Stimulated activated CD4-positive, alpha-beta T cell treated with anti-CD3 and anti-CD28 coated beads, Interleukin-1b, Interleukin-23, amount 100 ng/mL, for 1 hour (primary cell): ENCODE measurements at regions not wholly inside any gene's neighbourhood (a gene's known extent, or its start where the extent isn't known, plus 50 kb on each side); places are given as distances from the start of the nearest gene placed in this dataset.

Source experiments
- DNase-seq, 2 donors: peaks; one replicate each; pipeline ENCODE4 v3.0.0-alpha.2; 2020; ENCODE audit warnings: low read depth in 2 of 2

DNA sequence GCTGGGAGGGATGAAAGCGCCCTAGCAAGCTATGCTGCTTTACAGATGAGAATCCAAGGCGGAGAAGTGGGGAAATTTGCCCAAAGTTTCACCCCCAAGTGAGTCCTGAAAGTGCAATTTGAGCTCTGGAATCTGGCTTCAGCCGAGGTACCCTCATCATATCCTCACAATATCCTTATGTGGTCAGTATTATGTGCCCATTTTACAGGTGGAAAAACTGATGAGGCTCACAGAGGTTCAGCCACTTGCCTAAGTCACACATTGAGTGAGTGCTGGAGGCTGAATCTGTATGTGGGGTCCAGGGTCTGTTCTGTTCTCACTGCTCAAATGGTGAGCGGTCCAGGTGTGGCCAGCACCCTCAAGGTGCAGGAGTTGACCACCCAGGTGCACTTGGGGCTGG, 85.3 kb downstream of the MATN1 start:
- no peak for DNase-seq

DNA sequence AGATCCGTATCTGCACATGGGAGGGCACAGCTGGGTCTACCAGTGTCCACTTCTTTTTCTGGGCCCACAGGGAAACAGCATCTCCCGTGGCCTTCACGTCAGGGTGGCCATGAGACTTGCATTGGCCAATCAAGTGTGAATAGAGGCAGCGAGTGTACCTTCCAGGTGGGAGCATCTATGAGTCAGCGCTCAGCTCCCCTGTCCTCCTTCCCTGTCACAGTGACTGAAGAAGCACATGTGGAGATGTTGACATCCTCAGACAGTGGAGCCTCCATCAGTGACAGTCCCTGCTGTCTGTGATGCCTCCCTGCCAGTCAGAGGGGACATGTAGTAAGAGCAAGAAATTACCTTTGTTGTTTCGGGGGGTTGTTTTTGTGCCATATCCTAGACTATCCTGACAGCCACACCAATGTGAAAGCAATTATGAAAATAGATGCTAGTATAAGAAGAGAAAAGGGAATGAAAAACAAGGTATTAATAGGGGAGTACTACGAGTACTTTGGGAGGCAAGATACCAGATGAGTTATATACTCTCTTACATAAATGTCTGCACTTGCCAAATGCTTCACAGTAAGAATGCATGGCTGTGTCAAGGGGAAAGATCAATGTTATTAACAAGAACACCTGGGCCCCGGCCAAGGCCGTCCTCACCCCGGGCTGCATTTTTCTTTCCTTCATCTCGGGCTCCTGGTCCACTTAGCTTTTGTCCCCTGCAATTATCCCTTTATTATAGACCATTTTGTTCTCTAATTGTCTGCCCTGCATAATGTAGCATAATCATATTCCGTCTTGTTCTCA, 86.0 kb downstream of the MATN1 start:
- DNase-seq = no peak

DNA sequence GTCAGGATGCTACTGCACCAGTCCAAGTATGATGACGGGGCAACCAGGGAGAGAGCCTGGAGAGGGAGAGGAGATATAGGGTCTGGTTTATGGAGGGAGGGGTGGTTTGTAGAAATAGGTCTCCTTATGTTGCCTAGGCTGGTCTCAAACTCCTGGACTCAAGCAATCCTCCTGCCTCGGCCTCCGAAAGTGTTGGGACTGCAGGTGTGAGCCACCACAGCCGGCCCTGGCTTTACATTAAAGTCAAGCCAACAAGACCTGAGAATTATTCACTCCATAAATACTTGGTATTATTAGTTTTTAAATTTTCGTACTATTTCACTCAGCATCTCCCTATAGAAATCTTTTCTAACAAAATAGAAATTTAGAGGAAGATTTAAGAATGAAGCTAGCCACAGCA, 86.8 kb downstream of the MATN1 start:
- DNase-seq = no peak

DNA sequence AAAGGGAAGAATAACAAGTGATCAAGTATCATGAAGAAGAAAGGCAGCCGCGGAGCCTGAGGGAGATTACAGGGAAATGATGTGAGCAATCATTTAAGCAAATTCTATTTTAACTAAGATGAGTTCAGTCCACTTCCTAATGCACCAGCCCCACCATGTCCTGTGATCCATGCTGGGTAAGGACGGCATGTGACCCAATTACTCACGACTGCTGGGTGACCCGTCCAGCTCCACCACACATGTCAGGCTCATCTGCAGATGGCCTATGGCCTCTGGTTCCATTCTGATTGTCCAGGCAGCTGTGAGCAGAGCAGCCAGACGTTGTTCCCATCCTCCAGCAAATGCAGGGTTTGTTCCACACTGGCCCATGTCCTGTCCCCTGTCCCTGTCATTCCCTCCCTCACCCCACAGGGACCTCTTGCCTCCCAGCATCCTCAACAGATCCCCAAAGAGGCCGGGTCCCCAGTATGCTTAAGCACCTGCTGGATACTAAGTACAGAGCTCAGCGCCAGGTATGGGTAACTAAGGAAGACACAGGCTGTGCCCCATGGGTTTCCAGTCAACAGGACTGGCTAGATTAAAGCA, 87.9 kb downstream of the MATN1 start:
- DNase-seq = no peak

DNA sequence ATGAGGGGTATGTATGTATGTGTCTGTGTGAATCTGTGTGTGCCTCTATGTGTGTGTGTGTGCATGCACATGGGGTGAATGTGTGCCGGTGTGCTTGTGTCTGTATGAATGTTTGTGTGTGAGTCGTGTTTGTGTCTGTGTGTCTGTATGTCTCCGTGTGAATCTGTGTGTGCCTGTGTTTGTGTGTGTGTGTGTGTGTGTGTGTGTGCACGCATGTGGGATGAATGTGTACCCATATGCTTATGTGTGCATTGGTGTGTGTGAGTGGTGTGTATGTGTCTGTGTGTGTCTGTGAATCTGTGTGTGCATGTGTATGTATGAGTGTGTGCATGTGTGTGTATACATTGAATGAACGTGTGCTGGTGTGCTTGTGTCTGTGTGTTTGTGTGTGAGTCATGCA, 88.9 kb downstream of the MATN1 start:
- no peak for DNase-seq

DNA sequence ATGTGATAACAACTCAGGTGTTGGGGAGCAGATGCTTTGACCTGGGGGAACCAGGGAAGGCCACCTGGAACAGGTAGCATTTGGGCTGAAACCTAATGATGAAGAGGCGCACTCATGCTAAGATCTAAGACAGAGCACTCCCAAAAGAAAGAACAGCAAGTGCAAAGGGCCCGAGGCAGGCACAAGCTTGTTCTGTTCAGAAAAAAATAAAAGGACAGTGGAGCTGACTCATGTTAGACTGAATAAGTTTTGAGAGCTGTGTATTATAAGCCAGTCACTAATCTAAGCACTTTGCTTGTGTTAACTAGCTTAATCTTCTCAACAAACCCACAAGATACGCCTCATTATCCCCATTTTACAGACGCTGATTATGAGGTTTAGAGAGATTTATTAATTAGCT, 90.1 kb downstream of the MATN1 start:
- no peak for DNase-seq

DNA sequence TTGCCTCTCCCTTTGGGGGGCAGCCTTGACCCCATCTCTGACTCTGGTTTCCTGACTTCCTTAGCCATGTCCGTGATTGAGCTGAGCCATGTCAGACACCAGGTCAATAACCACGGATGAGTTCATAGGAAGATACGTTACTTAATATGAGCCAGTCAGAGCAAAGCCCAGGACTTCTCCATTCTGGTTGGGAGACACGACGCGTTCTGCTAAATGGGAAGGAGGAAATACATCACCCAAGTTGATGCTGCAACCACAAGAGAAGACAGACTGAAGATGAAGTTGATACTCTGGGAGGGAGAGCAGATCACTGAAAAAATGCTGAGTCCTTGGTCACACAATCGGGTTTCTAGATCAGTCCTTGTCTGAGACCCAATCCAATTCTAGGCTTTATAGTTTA, 90.9 kb downstream of the MATN1 start:
- no peak for DNase-seq

DNA sequence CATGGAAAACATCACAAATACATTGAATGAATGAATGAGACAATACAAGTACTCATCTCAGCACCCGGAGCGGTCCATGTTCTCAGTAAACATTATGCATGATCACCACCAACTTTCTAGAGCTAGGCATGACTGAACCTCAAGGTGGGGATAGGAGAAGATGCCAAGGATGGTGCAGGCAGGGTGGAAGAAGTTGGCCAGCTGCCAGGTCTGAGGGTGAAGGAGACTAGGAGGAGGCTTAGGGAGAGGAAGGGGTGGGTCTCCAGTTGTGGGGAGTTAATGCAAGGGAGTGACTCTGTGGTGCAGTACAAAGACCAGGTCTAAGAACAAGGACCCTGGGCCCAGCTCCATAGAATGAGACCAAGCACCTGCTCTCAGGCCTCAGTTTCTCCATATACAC, 91.7 kb downstream of the MATN1 start:
- DNase-seq = no peak

DNA sequence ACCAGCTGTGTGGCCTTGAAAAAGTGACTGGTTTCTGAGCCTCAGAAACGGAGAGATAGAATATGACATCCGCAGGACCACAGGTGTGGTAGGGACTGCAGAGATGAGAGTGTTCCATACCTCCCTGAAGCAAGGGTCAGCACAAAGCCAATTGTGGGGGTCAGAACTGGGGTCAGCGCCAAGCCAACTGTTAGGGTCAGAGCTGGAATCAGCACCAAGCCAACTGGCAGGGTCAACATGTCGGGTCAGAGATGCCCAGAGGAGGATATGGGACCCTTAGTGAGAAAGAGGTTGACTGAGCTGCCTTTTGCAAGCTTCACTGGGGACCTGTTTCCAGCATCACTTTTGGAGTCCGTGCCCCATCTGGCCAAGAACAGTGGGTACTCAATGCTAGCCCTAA, 93.9 kb downstream of the MATN1 start:
- no peak for DNase-seq

DNA sequence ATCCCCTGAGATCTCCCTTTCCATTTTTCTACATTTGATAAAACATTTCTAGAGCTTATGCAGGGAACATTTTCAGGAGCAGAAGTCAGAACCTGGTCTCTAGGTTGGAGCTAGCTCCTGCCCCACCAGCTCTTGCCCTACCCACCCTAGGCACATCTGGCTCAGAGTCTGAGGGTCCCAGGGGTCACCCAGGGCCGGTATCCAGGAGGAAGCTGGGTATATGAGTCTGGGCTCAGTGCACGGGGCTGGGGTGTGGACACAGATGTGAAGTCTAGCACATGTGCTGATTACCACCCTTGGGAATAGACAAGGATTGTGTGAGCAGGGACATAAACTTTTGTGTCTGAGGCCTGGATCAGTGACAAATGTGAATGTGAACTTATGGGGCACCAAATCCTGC, 95.4 kb downstream of the MATN1 start:
- no peak for DNase-seq

DNA sequence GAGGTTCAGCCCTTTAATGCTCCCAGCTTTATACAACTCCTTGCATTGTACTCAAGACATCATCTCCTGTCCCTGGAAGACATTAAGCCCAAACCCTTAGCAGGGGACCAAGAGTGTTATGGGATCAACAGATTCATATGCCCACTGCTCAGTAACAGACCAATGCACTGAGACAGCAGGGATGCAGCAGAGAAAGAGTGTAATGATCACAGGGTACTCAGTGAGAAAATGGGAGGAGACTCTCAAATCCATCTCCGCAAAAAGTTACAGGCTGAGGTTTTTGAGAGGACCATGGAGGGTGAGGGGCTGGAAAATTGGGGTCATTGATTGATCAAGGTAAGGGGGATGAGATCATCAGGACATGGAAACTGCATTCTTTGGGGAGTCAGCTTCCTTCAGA, 96.2 kb downstream of the MATN1 start:
- DNase-seq = no peak

DNA sequence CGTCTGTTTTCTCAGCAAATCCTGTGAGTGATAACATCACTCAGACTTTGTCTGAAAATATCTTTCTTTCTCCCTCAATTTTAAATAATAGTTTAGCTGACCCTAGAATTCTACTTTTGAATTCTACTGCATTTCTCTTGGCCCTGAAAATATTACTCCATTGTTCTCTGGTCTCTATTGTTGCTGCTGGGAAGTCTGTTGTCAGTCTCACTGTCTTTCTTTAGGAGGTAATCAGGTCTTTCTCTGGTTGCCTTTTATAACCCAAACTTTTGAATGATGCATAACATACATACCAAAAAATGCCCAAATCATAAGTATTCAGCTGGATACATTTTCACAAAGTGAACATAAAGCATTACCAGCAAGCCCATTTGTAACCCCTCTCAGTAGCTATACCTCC, 100.0 kb downstream of the MATN1 start:
- no peak for DNase-seq

DNA sequence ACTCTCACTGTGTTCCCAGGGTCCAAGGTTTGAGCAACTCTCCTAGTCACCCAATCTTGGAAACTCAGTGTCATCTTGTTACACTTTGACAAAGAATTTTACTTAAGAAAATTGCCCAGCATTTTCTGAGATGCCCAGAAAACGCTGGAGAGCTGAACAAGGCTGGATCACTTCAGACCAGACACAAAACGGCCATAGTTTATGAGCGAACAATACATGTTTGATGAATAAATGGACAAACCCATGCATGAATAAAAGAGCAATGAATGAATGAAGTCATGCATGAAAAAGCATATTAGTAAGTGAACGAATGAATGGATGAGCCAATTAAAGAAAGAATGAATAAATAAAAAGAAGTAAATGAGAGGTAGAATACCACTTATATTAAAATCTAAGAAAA, 103.8 kb downstream of the MATN1 start:
- no peak for DNase-seq

DNA sequence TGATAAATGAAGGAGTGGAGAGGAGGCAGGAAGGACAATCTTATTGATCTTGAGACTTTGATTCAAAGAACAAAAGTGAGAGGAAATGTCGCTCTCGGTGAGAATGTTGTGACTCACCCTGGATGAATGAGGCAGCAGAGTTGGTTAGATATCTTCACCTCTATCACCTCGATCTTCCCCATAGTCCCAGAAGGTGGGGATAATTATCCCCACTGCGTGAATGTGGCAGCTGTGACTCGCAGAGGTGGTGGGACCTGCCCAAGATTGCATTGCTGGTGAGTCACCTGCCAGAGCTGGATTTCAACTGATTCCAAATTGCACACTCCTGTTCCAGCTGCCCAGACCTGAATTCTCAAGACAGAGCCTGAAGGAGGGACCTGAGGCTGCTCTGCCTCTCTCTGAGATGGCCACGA, 105.0 kb downstream of the MATN1 start:
- no peak for DNase-seq

DNA sequence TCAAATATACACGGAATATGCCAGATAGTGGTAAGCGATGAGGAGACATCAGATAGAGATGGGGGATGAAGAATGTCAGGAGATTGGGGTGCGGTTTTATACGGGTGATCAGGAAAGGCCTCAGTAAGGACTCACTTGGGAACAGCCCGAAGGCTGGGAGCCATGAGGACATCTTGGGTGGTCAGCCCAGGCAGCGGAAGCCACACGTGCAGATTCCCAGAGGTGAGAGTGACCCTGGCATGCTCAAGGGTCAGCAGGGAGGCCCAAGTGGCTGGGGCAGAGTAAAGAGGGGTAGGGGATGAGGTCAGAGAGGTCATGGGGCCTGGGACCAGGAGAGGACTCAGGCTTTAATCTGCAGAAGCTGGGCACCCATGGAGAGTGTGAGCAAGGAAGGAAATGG, 106.6 kb downstream of the MATN1 start:
- DNase-seq = no peak

DNA sequence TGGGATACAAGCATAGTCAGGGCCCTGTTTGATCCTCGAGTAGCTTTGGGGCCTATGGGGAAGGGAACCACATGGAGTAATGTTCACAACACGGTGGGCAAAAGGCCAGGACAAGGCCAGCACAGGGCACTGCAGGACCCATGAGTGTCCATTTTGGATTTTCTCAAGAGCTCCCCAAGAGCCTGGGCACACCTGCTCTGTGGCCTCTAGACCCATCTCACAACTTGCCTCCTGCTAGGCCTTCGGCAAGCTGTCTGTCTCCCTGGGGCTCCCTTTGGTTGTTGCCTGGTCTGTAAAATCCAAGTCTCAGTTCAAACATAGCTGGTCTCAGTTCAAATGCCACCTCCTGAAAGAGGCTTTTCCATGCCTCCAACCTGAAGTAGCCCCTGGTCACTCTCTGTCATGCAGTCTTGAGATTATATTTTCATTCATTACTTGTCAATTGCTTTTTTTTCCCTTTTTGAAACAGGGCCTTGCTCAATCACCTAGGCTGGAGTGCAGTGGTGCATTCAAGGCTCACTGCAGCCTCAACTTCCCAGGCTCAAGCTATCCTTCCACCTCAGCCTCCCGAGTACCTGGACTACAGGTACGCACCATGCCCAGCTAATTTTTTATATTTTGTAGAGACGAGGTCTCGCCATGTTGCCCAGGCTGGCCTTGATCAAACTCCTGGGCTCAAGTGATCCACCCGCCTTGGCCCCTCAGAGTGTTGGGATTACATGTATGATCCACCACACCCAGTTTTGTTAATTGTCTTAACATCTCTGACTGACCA, 107.4 kb downstream of the MATN1 start:
- no peak for DNase-seq

DNA sequence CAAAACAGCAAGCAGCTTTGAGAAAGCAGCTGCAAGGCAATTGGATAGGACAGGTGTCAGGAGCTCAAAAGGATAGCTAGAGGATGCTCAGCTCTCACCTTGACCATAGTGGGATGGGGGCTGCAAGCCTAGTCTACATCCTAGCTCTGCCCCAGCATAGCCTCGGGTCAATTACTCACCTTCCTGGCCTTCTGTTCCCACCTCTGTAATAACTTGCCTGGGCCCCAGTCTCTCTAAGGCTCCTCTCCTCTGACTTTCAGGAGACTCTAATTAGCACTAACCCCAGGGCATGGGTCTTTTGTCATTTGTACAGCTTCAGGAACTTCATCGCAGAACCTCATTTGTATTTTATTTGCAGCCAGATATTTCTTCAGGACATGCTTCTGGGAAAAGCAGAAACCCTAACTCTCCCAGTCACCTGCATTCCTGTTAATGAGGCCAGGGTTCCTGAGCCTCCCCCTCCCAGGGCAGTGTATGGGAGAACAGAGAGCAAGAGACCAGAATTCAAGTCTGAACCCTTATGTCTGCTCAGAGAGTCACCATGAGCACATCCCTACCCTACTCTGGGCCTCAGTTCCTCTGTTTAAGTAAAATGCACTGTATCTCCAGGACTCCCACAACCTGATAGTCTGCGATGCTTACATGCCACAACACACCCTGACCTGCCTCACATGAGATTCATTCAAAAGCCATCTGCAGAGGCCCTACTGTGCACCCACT, 108.1 kb downstream of the MATN1 start:
- DNase-seq = no peak

DNA sequence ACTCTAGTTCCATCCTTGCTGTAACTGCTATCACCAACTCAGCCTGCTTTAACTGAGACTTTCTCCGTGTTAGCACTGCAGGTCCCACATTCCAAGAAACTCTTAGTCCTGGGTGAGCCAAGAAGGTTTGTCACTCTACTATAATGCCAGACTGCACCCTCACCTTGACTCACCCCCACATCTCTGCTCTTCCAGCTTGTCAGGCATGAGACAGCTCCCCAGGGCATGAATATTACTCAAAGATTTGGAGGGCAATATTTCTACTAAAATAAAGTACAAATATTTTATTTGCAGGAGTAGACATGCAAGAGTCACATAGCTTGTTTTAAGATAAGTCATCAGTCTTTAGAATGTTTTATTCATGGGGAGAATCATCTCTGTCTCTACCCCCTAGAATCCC, 110.2 kb downstream of the MATN1 start:
- no peak for DNase-seq

DNA sequence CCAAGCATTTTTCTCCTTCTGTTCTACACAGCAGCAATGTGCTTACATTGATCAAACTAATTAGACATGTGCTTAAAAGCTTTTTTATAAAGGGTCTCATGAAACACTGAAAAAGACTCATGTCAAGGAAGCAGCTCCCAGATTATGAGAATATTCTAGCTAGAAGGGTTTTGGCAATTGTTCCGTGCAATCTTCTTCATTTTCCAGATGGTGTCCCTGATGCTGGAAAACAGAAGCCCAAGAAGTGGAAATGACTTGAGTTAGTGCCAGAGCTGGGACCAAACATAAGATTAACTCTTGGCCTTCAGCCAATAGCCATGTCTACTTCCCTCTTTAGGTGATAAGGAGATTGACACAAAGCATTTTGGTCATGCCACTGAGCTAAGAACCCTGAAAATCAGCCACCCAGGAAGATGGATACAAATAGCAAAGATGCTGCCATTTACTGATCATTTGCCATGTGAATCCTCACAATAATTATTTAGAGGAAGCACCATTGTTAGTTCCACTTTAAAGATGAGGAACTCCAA, 110.8 kb downstream of the MATN1 start:
- no peak for DNase-seq

DNA sequence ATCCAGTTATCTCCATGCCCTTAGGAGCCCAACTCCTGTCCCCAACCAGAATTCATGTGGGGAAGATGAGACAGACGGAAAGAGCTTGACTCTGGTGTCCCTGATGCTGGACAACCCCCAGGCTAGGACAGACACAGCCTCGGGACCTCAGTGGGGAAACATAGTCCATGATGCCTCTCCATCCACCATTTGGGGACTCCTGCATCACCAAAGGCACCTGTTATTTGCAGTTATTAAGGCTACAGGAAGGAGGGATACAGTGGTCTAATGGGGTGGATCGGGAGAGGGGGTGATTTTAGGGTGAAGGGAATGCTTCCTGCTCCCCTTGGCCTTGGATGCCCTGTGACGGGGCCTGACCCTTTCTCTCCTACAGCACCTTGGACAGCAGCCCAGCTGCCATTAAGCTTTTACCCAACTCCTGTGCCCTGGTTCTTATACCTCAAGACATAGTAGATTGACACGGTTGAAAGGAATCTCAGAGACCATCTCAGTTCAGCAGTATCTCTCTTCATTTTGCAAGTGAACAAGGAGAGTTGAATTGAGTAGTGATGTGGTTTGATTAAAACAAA, 111.6 kb downstream of the MATN1 start:
- no peak for DNase-seq

DNA sequence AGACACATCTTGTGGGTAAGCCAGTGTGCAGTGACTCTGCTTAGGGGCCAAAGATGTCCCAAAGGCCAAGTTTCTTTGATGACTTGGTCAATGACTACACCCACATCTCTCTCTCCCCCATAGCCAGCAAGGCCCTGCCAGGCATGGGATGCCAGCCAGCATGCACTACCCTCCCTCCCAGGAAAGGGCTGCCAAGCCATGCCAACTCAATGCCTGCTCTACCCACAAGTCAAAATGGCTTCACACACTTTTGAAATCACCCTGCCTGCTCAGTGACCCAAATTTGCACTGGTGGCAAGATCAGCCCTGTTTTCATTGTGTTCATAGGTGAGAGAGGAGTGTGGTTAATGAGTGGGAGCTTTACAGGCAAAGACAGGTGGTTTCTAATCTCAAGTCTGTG, 112.5 kb downstream of the MATN1 start:
- DNase-seq = no peak

DNA sequence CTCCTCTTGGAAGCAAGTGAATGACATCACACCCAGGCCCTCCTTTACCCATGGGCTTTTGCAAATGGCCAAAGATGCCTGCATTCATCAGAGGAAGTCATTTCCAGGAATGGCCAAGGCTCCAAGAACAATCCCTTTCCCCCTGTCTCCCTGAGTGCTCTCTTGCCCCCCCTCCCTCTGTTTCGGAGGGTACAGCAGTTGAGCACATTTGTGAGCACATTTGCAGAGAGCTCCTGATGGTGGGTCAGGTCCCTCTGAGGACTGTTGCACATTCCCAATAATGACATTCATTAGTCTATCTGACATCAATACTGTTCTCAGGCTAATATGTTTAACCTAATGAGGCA, 113.4 kb downstream of the MATN1 start:
- DNase-seq = no peak
